Gastrocnemius medialis (tissue), 4 donors: ENCODE measurements at regions not wholly inside any gene's neighbourhood (a gene's known extent, or its start where the extent isn't known, plus 50 kb on each side); places are given as distances from the start of the nearest gene placed in this dataset.

ENCODE experiments used
- POLR2A ChIP-seq, 2 donors: fragments of 450-650 bp; IDR thresholded peaks; one replicate each; pipeline ENCODE4 v1.6.1; 2017; ENCODE audit warnings: antibody characterized with exemption in 2 of 2, mild to moderate bottlenecking in 2 of 2, moderate library complexity in 2 of 2
- TF ChIP-seq, protein P1 (sequence below), 5 experiments: fragments of 450-650 bp in 3 of 5; fragments of 200-600 bp in 2 of 5; sonication (generic) in 2 of 5; IDR thresholded peaks in 4 of 5; conservative IDR thresholded peaks in 1 of 5; 1 replicate in 4 of 5; 2 replicates in 1 of 5; pipeline ENCODE4 v1.5.1; 2016 to 2019; ENCODE audit warnings: antibody characterized with exemption in 5 of 5, mild to moderate bottlenecking in 3 of 5, moderate library complexity in 3 of 5

DNA sequence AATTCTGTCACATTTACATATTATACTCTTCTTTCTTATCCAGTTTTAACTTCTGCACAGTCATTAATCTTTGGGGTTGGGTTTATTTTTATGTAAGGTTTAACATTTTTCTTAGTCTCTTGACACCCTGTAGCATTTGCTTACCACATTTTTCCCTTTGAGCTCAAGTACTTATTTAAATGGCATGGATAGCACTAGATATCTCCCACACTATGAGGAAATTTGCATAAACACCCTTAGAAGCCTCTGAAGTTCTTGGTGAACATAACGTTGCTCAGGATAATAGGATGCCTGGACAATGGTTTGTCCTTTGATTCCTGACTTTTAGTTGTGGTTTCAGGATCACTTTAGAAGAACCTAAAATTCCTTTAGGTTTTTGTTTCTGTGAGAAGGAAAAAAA lies 338.9 kb downstream of the PCDH17 start:
- TF ChIP-seq, protein P1, sequence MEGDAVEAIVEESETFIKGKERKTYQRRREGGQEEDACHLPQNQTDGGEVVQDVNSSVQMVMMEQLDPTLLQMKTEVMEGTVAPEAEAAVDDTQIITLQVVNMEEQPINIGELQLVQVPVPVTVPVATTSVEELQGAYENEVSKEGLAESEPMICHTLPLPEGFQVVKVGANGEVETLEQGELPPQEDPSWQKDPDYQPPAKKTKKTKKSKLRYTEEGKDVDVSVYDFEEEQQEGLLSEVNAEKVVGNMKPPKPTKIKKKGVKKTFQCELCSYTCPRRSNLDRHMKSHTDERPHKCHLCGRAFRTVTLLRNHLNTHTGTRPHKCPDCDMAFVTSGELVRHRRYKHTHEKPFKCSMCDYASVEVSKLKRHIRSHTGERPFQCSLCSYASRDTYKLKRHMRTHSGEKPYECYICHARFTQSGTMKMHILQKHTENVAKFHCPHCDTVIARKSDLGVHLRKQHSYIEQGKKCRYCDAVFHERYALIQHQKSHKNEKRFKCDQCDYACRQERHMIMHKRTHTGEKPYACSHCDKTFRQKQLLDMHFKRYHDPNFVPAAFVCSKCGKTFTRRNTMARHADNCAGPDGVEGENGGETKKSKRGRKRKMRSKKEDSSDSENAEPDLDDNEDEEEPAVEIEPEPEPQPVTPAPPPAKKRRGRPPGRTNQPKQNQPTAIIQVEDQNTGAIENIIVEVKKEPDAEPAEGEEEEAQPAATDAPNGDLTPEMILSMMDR (IDR thresholded peaks at IDR 0.05 in 4 of 5, conservative IDR thresholded peaks at IDR 0.05 in 1 of 5): no peak
- TF ChIP-seq POLR2A (IDR thresholded peaks at IDR 0.05): no peak
